Endothelial cell of umbilical vein (primary cell): ENCODE measurements at regions not wholly inside any gene's neighbourhood (a gene's known extent, or its start where the extent isn't known, plus 50 kb on each side); places are given as distances from the start of the nearest gene placed in this dataset.

Experiments
- BruUV-seq: library from RNA; stranded (reverse); fragments of 400-500 nt; replicated peaks from 2 replicates; lab custom pipeline; 2021; lab: Mats Ljungman, UMichigan
- CTCF ChIA-PET: fragments of 300-600, 350-600 bp; sonication (Branson Sonifier 250); formaldehyde crosslinking; loops from one replicate; lab custom pipeline; 2021; ENCODE audit warnings: antibody characterized with exemption, inconsistent platforms; lab: Charles Lee
- POLR2A ChIA-PET: fragments of 300-600, 350-600 bp; sonication (Branson Sonifier 250); formaldehyde crosslinking; loops from one replicate; lab custom pipeline; 2021; ENCODE audit warnings: antibody characterized with exemption, inconsistent platforms; lab: Charles Lee
- DNase-seq: peaks from one replicate; pipeline ENCODE4 v3.0.0-alpha.2; 2011; ENCODE audit warnings: low read depth, low spot score
- FAIRE-seq: peaks from 2 replicates; lab custom pipeline; 2011; peaks lifted over from hg19 to GRCh38; lab: Jason Lieb, UNC
- H2AFZ ChIP-seq: 2 replicates; pipeline ENCODE4 v1.6.0; 2012; ENCODE audit warnings: low read depth, low read length, control low read depth, inconsistent platforms
- H3K27ac ChIP-seq: 2 replicates; pipeline ENCODE4 v1.5.1; 2011; ENCODE audit warnings: low read depth, mild to moderate bottlenecking, control low read depth, low read length, moderate library complexity; ENCODE audit not compliant: insufficient read depth
- H3K27me3 ChIP-seq, 2 experiments: 2 replicates each; pipeline versions ENCODE4 v1.6.0 to v1.6.1; 2011; ENCODE audit warnings: low read length in 2 of 2, mixed read lengths in 1 of 2; ENCODE audit not compliant: control insufficient read depth in 2 of 2, insufficient read depth in 2 of 2
- H3K36me3 ChIP-seq, 2 experiments: 2 replicates in 1 of 2; 3 replicates in 1 of 2; pipeline ENCODE4 v1.5.1; 2011; ENCODE audit warnings: low read length in 2 of 2, mild to moderate bottlenecking in 1 of 2, moderate library complexity in 1 of 2; ENCODE audit not compliant: control insufficient read depth in 2 of 2, insufficient read depth in 2 of 2; ENCODE audit errors: extremely low read depth in 1 of 2
- H3K4me1 ChIP-seq: 3 replicates; pipeline ENCODE4 v1.5.1; 2011; ENCODE audit warnings: mild to moderate bottlenecking, low read length; ENCODE audit not compliant: control insufficient read depth, insufficient read depth; ENCODE audit errors: extremely low read depth
- H3K4me2 ChIP-seq: 2 replicates; pipeline ENCODE4 v1.6.1; 2011; ENCODE audit warnings: low read length, control low read depth, mixed read lengths; ENCODE audit not compliant: insufficient read depth
- H3K4me3 ChIP-seq, 3 experiments: fragments of 200-600 bp in 1 of 3; sonication (generic), shearing (Covaris generic) in 1 of 3; replicated peaks in 1 of 3; 2 replicates each; pipeline ENCODE4 v1.5.1; 2011 to 2016; ENCODE audit warnings: control low read depth in 3 of 3, low read length in 3 of 3, mild to moderate bottlenecking in 2 of 3, inconsistent platforms in 1 of 3, low read depth in 1 of 3, moderate library complexity in 1 of 3; ENCODE audit not compliant: insufficient read depth in 1 of 3
- H3K79me2 ChIP-seq: 2 replicates; pipeline ENCODE4 v1.6.0; 2012; ENCODE audit warnings: low read length, inconsistent platforms; ENCODE audit not compliant: control insufficient read depth, insufficient read depth
- H3K9ac ChIP-seq: replicated peaks from 2 replicates; pipeline ENCODE3; 2011; ENCODE audit warnings: low read length, control low read depth; ENCODE audit not compliant: insufficient read depth; ENCODE audit errors: extremely low read depth
- H3K9me1 ChIP-seq: replicated peaks from 3 replicates; pipeline ENCODE4 v1.6.0; 2011; ENCODE audit warnings: mild to moderate bottlenecking, low read length; ENCODE audit not compliant: control insufficient read depth, insufficient read depth; ENCODE audit errors: extremely low read depth
- H3K9me3 ChIP-seq: replicated peaks from 2 replicates; pipeline ENCODE4 v1.5.1; 2012; ENCODE audit warnings: low read length, inconsistent platforms; ENCODE audit not compliant: control insufficient read depth, insufficient read depth
- H4K20me1 ChIP-seq: replicated peaks from 2 replicates; pipeline ENCODE3; 2011; ENCODE audit warnings: mild to moderate bottlenecking, low read length; ENCODE audit not compliant: control insufficient read depth, insufficient read depth; ENCODE audit errors: extremely low read depth
- EZH2 ChIP-seq: IDR thresholded peaks from 2 replicates; pipeline ENCODE4 v1.6.1; 2012; ENCODE audit warnings: borderline replicate concordance, low read depth, mild to moderate bottlenecking, moderate library complexity, low read length, inconsistent platforms; ENCODE audit not compliant: severe bottlenecking
- FOS ChIP-seq: IDR thresholded peaks from 2 replicates; pipeline ENCODE4 v1.6.1; 2011; ENCODE audit warnings: mild to moderate bottlenecking, low read length, moderate library complexity, borderline replicate concordance; ENCODE audit not compliant: insufficient read depth
- GATA2 ChIP-seq: IDR thresholded peaks from 2 replicates; pipeline ENCODE4 v1.7.0; 2011; ENCODE audit warnings: low read depth, mild to moderate bottlenecking, moderate library complexity, mixed read lengths, low read length; ENCODE audit not compliant: insufficient read length, insufficient read depth
- MYC ChIP-seq: IDR thresholded peaks from one replicate; pipeline ENCODE4 v1.6.1; 2011; ENCODE audit warnings: mild to moderate bottlenecking, low read depth, low read length
- POLR2AphosphoS5 ChIP-seq: IDR thresholded peaks from 2 replicates; pipeline ENCODE4 v1.6.1; 2012; ENCODE audit warnings: low read depth, mild to moderate bottlenecking, control low read depth, low read length, moderate library complexity; ENCODE audit not compliant: insufficient read depth
- dilution Hi-C: fragments of 300-500 bp; cut with MboI; formaldehyde crosslinking; loops from one replicate; pipeline ENCODE4 v1.15.0; 2019; ENCODE audit warnings: low sequenced_read_pairs; ENCODE audit not compliant: extremely low pct_ligation_motif_present
- intact Hi-C: fragments of 100-400 bp; cut with micrococcal nuclease; formaldehyde crosslinking; loops from one replicate; pipeline ENCODE4 v1.10.0; 2022
- TF ChIP-seq, protein P1 (sequence below), 2 donors: IDR thresholded peaks; 1 replicate in 1 of 2; 2 replicates in 1 of 2; pipeline ENCODE4 v1.5.1; 2011; ENCODE audit warnings: low read length in 2 of 2, mild to moderate bottlenecking in 2 of 2, moderate library complexity in 2 of 2, control low read depth in 1 of 2, inconsistent platforms in 1 of 2, low read depth in 1 of 2; ENCODE audit not compliant: insufficient read depth in 1 of 2; ENCODE audit errors: extremely low read depth in 1 of 2
- TF ChIP-seq, protein P2 (sequence below): IDR thresholded peaks from 2 replicates; pipeline ENCODE4 v1.6.1; 2011; ENCODE audit not compliant: insufficient read depth, insufficient read length

DNA sequence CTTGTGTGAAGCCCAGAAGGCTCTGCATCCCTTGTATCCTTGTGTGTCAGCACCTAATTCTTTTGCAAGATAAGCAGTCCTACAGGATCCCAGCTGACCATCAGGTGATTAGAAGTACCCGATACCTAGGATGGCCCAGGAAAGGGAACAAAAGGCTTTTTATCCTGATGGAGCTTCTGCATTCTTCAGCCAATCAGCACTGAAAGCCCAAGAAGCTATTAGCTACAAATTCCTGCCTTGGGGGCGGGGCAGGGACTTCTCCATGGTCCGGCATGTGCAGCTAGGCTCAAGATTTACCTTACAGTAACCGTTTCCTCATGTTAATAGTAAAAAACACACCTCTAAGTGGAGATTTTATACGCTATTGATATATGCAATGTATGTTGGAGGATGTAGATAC is 264.6 kb upstream of the THUMPD2 start:
- Histone ChIP-seq H3K27me3 (peaks cover 0 to 2% of the 10 kb centered on the region in 2 experiments), H4K20me1 (no peaks in the 10 kb centered on the region), H3K4me1 (no peaks in the 10 kb centered on the region), H3K9me1 (no peaks in the 10 kb centered on the region), H3K4me2 (no peak overlapping the region), H2AFZ (no peak overlapping the region), H3K36me3 (no peaks in the 10 kb centered on the region), H3K79me2 (no peaks in the 10 kb centered on the region), H3K4me3 (no peak overlapping the region), H3K9me3 (no peaks in the 10 kb centered on the region), H3K27ac (no peak overlapping the region), H3K9ac (no peak overlapping the region)
- ChIA-PET POLR2A (no interaction called here), CTCF (no interaction called here)
- dilution Hi-C loops, result no loop called here
- no TSS peak for BruUV-seq
- TF ChIP-seq MYC, result no peak
- intact Hi-C loops, result no loop called here
- no peak for DNase-seq
- FAIRE-seq, result no peak

DNA sequence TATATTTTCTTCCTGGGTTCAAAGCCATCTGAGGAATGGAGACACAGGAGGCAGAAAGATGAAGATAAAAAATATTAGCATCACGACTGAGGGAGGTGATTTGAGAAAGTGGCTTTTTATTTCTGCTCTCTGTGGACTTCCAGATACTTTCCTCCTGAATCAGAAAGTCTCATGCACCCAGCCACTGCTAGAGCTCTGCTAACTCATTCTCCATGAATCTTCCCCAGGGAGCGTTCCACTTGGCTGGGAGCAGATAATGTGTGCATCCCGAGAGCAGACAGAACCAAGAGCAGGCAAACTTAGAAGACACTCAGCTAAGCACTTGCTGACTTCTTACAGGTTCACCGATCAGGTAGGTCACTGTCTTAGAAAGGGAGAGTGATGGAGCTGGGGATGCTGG is 264.1 kb upstream of the THUMPD2 start:
- no peaks in the 10 kb centered on the region for H3K9me1 ChIP-seq
- no peak overlapping the region for H2AFZ ChIP-seq
- no peak overlapping the region for H3K9ac ChIP-seq
- BruUV-seq, result no TSS peak
- FAIRE-seq (no peak), DNase-seq (no peak)
- H3K4me2 ChIP-seq, result no peak overlapping the region
- CTCF ChIA-PET, result no interaction called here
- H3K9me3 ChIP-seq, result no peaks in the 10 kb centered on the region
- dilution Hi-C loops, result no loop called here
- H3K36me3 ChIP-seq, result no peaks in the 10 kb centered on the region
- peaks cover 0 to 2% of the 10 kb centered on the region in 2 experiments for H3K27me3 ChIP-seq
- intact Hi-C loops, result no loop called here
- TF ChIP-seq, protein P1, sequence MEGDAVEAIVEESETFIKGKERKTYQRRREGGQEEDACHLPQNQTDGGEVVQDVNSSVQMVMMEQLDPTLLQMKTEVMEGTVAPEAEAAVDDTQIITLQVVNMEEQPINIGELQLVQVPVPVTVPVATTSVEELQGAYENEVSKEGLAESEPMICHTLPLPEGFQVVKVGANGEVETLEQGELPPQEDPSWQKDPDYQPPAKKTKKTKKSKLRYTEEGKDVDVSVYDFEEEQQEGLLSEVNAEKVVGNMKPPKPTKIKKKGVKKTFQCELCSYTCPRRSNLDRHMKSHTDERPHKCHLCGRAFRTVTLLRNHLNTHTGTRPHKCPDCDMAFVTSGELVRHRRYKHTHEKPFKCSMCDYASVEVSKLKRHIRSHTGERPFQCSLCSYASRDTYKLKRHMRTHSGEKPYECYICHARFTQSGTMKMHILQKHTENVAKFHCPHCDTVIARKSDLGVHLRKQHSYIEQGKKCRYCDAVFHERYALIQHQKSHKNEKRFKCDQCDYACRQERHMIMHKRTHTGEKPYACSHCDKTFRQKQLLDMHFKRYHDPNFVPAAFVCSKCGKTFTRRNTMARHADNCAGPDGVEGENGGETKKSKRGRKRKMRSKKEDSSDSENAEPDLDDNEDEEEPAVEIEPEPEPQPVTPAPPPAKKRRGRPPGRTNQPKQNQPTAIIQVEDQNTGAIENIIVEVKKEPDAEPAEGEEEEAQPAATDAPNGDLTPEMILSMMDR (IDR thresholded peaks at IDR 0.05; ENCODE audit: extremely low read depth in 1 of 2, insufficient read depth in 1 of 2, low read depth in 1 of 2, low read length in 2 of 2), result no peak
- TF ChIP-seq MYC (no peak), FOS (no peak), EZH2 (no peak), GATA2 (no peak), POLR2AphosphoS5 (no peak)
- TF ChIP-seq, protein P2, sequence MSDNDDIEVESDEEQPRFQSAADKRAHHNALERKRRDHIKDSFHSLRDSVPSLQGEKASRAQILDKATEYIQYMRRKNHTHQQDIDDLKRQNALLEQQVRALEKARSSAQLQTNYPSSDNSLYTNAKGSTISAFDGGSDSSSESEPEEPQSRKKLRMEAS, result no peak
- POLR2A ChIA-PET, result no interaction called here
- H3K4me1 ChIP-seq, result no peaks in the 10 kb centered on the region
- no peak overlapping the region for H3K27ac ChIP-seq
- H3K4me3 ChIP-seq, result no peak overlapping the region
- no peaks in the 10 kb centered on the region for H4K20me1 ChIP-seq
- H3K79me2 ChIP-seq, result no peaks in the 10 kb centered on the region
